ENCODE measurements at regions not wholly inside any gene's neighbourhood (a gene's known extent, or its start where the extent isn't known, plus 50 kb on each side); places are given as distances from the start of the nearest gene placed in this dataset.

GRCh38 chr5:18091758-18092157, 457.5 kb downstream of the TAF11L14 start:
- no peaks in the 10 kb centered on the region for H3K27me3 ChIP-seq (ENCODE audit: control insufficient read depth in 1 of 2, insufficient read depth in 2 of 2, low read length in 2 of 2)
- ChIA-PET CTCF (ENCODE audit: low intra/inter-chr PET ratio, low total read pairs) (no interaction called here), POLR2A (no interaction called here)
- DNase-seq (ENCODE audit: low spot score) (no peak), ATAC-seq (no peak), FAIRE-seq (no peak)
- H3K27ac ChIP-seq (ENCODE audit: extremely low read length, insufficient read depth, low read length), result no peak overlapping the region
- H4K20me1 ChIP-seq (ENCODE audit: insufficient read depth, low read length), result no peaks in the 10 kb centered on the region
- H3K4me1 ChIP-seq (ENCODE audit: insufficient read depth, low read length), result no peaks in the 10 kb centered on the region
- H3K9ac ChIP-seq (ENCODE audit: insufficient read depth, low read depth, low read length), result no peak overlapping the region
- intact Hi-C loops (cut with micrococcal nuclease; ENCODE audit: unreplicated experiment) (no loop called here), in situ Hi-C loops (cut with HindIII; ENCODE audit: extremely low pct_ligation_motif_present, low pct_unique_long_range_greater_than_20kb) (no loop called here)
- no peak overlapping the region for H3K4me3 ChIP-seq (replicated peaks in 1 of 3; ENCODE audit: insufficient read depth in 1 of 3, low read depth in 2 of 3, low read length in 3 of 3)
- no peaks in the 10 kb centered on the region for H3K79me2 ChIP-seq (ENCODE audit: insufficient read depth, low read length)
- no peak overlapping the region for H2AFZ ChIP-seq (ENCODE audit: low read length)
- peaks cover 91% of the 10 kb centered on the region for H3K9me3 ChIP-seq (ENCODE audit: low read length)
- no peaks in the 10 kb centered on the region for H3K36me3 ChIP-seq (replicated peaks in 1 of 2; ENCODE audit: control insufficient read depth in 1 of 2, insufficient read depth in 2 of 2, low read length in 2 of 2)
- no peak for TF ChIP-seq LRRFIP1 (CRISPR knock-in tag; conservative IDR thresholded peaks at IDR 0.05)
- TF ChIP-seq SRY (CRISPR knock-in tag; IDR thresholded peaks at IDR 0.05), result no peak
- no peak for TF ChIP-seq BORCS8-MEF2B (CRISPR knock-in tag; IDR thresholded peaks at IDR 0.05)
- TF ChIP-seq TOE1 (CRISPR knock-in tag; IDR thresholded peaks at IDR 0.05), result no peak
- TF ChIP-seq, protein P1, sequence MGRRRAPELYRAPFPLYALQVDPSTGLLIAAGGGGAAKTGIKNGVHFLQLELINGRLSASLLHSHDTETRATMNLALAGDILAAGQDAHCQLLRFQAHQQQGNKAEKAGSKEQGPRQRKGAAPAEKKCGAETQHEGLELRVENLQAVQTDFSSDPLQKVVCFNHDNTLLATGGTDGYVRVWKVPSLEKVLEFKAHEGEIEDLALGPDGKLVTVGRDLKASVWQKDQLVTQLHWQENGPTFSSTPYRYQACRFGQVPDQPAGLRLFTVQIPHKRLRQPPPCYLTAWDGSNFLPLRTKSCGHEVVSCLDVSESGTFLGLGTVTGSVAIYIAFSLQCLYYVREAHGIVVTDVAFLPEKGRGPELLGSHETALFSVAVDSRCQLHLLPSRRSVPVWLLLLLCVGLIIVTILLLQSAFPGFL (CRISPR knock-in tag; IDR thresholded peaks at IDR 0.05), result no peak
- TF ChIP-seq FOXO4 (CRISPR knock-in tag; conservative IDR thresholded peaks at IDR 0.05), result no peak
- TF ChIP-seq, protein P2, sequence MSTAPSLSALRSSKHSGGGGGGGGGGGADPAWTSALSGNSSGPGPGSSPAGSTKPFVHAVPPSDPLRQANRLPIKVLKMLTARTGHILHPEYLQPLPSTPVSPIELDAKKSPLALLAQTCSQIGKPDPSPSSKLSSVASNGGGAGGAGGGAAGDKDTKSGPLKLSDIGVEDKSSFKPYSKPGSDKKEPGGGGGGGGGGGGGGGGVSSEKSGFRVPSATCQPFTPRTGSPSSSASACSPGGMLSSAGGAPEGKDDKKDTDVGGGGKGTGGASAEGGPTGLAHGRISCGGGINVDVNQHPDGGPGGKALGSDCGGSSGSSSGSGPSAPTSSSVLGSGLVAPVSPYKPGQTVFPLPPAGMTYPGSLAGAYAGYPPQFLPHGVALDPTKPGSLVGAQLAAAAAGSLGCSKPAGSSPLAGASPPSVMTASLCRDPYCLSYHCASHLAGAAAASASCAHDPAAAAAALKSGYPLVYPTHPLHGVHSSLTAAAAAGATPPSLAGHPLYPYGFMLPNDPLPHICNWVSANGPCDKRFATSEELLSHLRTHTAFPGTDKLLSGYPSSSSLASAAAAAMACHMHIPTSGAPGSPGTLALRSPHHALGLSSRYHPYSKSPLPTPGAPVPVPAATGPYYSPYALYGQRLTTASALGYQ (CRISPR knock-in tag; IDR thresholded peaks at IDR 0.05), result no peak
- TF ChIP-seq FOSL2 (CRISPR knock-in tag; IDR thresholded peaks at IDR 0.05), result no peak
- no peak for TF ChIP-seq KLF6 (CRISPR knock-in tag; IDR thresholded peaks at IDR 0.05)
- TF ChIP-seq, protein P3, sequence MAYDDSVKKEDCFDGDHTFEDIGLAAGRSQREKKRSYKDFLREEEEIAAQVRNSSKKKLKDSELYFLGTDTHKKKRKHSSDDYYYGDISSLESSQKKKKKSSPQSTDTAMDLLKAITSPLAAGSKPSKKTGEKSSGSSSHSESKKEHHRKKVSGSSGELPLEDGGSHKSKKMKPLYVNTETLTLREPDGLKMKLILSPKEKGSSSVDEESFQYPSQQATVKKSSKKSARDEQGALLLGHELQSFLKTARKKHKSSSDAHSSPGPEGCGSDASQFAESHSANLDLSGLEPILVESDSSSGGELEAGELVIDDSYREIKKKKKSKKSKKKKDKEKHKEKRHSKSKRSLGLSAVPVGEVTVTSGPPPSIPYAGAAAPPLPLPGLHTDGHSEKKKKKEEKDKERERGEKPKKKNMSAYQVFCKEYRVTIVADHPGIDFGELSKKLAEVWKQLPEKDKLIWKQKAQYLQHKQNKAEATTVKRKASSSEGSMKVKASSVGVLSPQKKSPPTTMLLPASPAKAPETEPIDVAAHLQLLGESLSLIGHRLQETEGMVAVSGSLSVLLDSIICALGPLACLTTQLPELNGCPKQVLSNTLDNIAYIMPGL (CRISPR knock-in tag; IDR thresholded peaks at IDR 0.05; ENCODE audit: borderline replicate concordance in 1 of 2, low read depth in 1 of 2), result no peak
- TF ChIP-seq GATA4 (IDR thresholded peaks at IDR 0.05; ENCODE audit: borderline replicate concordance, low read depth), result no peak
- TF ChIP-seq ZEB1 (IDR thresholded peaks at IDR 0.05; ENCODE audit: insufficient replicate concordance, low read depth), result no peak
- TF ChIP-seq NFE2L2 (IDR thresholded peaks at IDR 0.05; ENCODE audit: low read length), result no peak
- TF ChIP-seq ZNF513 (CRISPR knock-in tag; conservative IDR thresholded peaks at IDR 0.05), result no peak
- TF ChIP-seq XRCC5 (optimal IDR thresholded peaks at IDR 0.05; ENCODE audit: low read length), result no peak
- no peak for TF ChIP-seq MYC (CRISPR knock-in tag; IDR thresholded peaks at IDR 0.05; ENCODE audit: borderline replicate concordance)
- WGBS (ENCODE audit: low lambda C conversion rate), result 18% methylated on average over 2 of the region's 2 CpGs
- no peak overlapping the region for H3K4me2 ChIP-seq (ENCODE audit: low read depth, low read length)
- BruUV-seq (replicated peaks), result no TSS peak

Data from HepG2 (cell line).